Stimulated activated CD4-positive, alpha-beta T cell treated with anti-CD3 and anti-CD28 coated beads, Interleukin-1b, Interleukin-23, amount 100 ng/mL, for 48 hours (primary cell): ENCODE measurements at regions not wholly inside any gene's neighbourhood (a gene's known extent, or its start where the extent isn't known, plus 50 kb on each side); places are given as distances from the start of the nearest gene placed in this dataset.
A peak's percentile ranks its signal among the peaks of the same experiment; 100 is the strongest.
"Not testable (repeated sequence)": the region's sequence is repeated elsewhere in the genome, so short reads cannot be mapped to it uniquely, and the experiment has no call there.

Experiments
- DNase-seq: peaks from one replicate; pipeline ENCODE4 v3.0.0-alpha.2; 2020

GRCh38 chr4:81700189-81700588 lies 228.5 kb upstream of the RASGEF1B start:
- no peak for DNase-seq

GRCh38 chr4:81698538-81699296 lies 227.0 kb upstream of the RASGEF1B start:
- DNase-seq, result no peak

GRCh38 chr4:81694176-81694913 lies 222.6 kb upstream of the RASGEF1B start:
- no peak for DNase-seq

DNA sequence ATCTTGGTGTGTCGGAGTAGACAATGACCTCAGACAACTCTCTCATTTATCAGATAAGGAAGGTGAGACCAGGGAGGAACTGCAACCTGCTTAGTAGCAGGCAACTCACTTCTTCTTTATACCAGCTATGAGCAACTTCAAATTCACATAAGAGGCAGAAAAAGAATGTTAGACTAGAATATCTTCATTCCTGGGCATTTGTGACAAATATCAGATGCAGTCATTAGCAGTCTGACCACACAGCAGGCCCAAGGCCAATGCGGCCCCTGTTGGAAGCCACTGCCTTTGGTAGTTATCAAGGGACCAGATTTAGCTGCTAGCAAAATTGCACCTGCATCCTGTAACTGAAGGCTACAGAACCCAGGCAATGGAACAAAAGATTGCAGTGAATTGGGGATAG lies 219.2 kb upstream of the RASGEF1B start:
- DNase-seq, result no peak

GRCh38 chr4:81688085-81688484 lies 216.4 kb upstream of the RASGEF1B start:
- DNase-seq, result no peak

DNA sequence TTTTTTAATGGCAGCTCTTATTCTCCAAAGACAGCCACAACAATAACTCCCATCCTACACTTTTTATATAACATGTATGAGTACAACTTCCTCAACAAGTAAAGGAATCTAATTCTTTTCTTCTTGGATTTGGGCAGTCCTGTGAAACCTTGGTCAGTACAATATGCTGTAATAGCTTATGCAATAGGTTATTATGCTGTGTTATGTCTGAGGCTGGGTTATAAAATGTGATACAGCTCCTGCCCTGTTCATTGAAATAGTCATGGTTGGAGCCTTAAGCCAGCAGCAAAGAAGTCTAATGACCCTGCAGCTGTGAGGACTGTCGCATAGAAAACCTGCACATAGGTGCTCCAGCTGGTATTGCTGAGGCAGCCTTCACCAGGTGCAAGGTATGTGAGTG lies 215.8 kb upstream of the RASGEF1B start:
- no peak for DNase-seq

DNA sequence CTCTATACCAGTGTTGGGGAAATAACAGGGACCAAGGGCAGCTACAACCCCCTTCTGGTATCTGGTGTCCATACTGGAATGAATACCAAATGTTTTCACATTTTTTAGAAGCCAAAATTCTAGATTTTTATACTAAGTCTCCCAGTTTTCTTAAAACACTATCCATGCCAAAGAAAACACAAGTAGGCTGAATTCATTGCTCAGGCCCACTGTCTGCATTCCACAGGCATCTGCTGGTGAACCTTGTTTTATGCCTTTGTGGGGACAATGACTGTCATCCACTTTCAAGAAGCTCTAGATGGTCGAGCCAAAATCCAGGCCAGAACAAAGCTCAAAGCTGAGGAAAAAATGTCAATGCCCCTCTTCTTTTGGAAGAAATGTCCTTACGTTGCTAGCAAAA lies 213.4 kb upstream of the RASGEF1B start:
- no peak for DNase-seq

DNA sequence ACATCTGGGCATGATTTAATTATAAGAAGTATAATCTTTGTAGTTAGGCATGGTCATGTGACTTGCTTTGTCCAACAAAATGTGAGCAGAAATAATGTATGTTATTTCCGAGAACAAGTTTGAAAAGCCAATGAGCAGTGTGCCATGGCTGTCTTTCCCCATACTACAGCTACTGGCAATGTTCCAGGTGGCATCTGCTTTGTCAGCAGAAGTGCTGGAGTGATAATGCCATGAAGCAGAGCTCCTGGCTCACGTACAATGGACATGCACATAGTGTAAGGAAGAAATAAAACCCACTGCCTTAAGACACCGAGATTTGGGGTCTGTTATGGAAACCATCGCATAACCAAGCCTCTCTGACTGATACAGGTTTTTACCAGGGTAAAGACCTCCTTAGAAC lies 212.6 kb upstream of the RASGEF1B start:
- no peak for DNase-seq

DNA sequence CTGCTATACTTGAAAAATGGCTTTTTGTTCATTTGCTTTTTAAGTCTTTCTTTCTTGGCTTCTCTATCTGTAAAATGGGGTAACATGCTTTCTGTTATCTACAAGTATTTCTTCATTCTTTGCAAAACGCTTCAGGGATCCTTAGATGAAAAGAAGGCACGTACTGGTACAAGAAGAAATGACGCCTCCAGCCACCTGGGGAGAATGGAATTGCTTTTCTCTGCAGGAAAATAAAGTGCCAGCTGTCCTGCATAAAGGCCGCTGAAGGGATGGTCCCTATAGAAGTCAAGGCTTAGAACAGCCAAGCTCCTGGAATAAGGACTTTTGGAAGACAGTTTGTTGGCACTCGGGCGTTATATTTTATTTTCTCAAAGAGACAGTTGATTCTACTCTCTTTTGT lies 210.8 kb upstream of the RASGEF1B start:
- DNase-seq, result no peak

DNA sequence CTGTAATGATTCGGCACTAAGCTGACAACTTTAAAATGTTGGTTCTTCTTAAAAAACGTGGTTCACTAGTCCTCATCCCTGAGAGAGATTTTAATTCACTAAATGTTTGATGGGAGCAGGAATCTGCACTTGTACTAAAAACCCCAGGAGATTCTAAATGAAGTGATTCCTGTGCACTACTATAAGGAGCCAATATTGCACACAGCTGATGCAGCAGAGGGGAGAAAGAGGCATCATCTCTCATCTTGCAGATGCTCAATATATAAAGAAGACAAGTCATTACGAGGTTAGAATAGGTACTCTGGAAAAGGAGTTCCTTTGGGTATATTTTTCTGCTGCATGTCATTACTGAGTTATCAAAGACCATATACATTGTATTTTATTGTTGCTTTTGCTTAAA lies 207.6 kb upstream of the RASGEF1B start:
- no peak for DNase-seq

DNA sequence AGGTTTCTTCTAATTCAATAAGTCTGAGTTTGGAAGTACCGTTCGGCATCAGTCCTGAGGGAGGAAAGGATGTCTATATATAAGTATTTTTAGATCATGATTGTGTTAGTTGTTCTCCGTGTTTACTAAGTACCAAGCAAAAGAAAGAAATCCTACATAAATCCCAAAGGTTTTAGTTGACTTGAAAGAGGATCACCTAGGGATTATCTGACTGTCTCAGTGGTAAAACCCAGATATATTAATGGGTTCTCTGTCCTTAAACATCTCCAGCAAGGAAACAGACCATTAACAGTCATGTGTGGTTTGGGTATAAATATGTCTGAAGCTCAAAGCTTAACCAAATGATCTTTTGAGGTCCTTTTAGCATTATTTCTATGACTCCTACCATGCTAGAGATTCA lies 207.1 kb upstream of the RASGEF1B start:
- DNase-seq, result no peak

DNA sequence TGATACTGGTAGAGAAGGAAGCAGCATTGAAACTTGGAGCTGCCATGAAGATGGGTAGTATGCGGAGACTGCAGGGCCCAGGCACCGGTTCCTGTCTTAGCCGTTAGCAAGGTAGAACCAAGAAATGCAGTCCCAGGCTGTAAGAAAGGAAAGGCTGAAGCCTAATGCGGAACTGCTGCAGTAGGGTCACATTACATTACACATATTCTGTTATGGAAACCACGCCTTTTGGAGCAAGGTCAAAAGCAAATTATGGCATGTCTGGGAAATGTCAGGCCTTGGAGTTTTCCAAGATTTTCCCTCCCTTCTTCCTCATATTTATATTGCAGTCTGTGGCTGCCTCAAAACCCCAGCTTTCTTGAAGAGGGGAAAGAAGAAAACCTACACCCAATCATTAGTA lies 204.8 kb upstream of the RASGEF1B start:
- DNase-seq, result no peak

DNA sequence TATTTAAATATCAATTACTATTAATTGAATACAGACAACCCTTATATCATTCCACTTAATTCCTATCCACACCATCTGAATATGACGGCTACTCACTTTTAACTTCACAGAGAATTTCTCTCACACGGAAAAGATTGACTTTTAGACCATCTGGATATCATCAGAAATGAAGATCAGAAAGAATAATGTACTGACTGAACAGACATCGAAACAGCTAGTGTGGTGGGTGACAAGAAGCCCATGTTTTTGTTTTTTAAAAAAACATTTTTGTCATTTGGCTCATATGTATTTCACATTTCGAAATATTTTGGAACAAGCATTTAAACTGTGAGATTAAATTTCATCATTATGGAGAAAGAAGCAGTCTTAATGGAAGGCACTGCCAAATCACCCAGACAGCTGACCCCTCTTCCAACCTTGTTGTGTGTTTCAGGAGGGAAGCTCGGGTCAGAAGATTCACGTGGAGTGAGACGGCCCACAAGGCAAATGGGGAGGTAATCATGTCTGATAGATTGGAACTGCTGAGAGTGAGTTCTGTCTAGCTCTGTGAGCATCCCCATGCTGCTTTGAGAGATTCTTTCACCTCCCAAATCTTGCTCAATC lies 204.2 kb upstream of the RASGEF1B start:
- DNase-seq, result no peak

DNA sequence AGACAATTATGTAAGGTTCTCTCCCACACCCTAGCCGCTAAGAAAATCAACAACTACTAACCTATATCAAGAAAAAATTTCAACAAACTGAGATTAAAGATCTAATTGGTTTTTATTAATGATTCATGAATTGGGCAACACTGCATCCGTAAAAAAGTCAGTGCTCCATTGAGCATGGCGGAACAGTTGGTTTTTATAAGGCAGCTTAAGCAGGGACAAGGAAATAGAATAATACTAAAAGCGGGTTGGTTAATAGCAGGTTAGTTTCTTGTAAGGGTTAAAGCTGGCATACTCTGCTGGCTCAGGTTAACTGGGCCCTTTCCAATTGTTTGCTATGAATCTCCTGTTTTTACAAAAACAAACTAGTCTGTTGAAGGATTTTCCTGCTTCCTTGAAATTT lies 202.3 kb upstream of the RASGEF1B start:
- no peak for DNase-seq

GRCh38 chr4:81668328-81668727 lies 196.6 kb upstream of the RASGEF1B start:
- DNase-seq, result not testable (repeated sequence)

- no peak for DNase-seq
Observed at GRCh38 chr4:81667539-81667938, 195.8 kb upstream of the RASGEF1B start.

DNA sequence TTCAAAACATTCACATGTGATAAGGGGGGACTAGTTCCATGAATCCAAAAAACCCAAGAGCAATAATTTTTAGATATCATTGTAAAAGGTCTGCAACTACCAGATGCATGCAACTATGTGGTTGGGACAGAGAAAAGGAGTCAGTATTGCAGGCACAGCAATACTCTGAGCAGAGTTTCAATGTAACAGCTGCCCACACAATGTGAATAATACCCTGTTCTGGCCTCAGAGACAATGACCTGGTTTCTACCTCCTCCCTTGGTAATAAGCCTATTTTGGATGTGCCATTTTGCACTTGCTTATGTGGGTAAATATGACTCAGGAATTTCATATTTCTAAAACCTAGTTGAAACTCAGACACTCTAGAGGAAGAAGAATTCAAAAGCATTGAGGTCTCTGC lies 194.8 kb upstream of the RASGEF1B start:
- DNase-seq, result peak; percentile 10

GRCh38 chr4:81665649-81666048 lies 193.9 kb upstream of the RASGEF1B start:
- DNase-seq, result no peak

GRCh38 chr4:81665045-81665444 lies 193.3 kb upstream of the RASGEF1B start:
- DNase-seq, result no peak

DNA sequence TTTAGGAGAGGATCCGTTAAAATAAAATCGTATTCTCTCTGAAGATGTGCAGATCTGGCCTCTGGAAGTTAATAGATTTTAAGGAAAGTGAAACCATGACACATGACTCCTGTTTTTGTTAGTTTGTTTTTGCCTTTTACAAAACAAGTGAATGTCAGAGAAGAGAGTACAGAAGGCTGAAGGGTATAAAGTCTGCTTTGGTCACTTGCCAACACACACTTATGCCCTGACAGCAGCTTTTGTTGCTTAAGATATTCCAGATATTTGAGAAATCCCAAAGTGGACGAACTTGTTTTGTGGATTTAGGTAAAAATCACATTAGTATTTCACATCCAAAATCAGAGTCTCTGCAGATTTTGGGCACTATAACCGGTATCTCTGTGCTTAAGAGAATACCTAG lies 192.4 kb upstream of the RASGEF1B start:
- no peak for DNase-seq

GRCh38 chr4:81663368-81663767 lies 191.7 kb upstream of the RASGEF1B start:
- DNase-seq, result no peak

DNA sequence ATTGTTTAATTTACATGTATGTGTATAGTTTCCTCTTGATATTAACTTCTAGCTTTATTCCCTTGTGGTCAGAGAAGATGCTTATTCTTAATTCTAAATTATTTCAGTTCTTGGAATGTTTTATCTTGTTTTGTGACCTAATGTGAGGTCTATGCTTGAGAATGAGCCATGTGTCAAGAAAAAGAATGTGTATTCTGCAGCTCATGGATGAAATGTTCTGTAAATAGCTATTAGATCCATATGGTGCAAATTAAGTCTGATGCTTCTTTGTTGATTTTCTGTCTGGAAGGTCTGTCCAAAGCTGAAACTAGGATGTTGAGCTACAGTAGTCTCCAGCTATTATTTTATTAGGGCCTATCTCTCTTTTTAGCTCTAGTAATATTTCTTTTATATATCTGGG lies 187.3 kb upstream of the RASGEF1B start:
- no peak for DNase-seq

GRCh38 chr4:81652069-81652478 lies 180.4 kb upstream of the RASGEF1B start:
- peak; percentile 19 for DNase-seq

DNA sequence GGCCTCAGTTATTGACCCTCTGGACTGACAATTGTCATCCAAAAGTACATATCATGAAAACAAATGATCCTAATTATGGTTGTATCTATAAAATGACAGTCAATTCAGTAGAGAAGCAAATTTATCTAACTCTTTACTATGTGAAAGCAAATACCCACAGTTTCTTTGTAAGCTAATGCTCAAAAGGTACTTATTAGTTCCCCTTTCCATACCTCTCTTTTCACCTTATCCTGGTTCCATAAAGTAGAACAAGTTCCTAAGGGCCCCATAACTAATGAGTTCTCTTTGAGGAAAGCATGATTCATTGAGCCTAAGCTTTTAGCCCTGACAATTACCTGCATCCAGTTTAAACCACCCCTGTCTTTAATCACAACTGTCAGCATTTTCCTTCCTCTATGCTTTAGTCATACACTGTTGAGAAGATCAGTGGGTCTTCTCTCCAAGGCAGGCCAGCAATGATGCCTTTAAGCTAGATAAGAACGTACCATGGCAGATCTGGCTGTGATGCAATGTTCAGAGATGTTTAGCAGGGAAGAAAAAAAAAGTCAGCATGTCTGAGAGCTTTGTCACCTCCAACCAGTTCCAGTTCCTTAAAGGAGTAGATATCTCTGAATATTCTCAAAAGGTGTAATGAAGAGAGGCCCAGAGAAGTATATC lies 179.7 kb upstream of the RASGEF1B start:
- peak; percentile 18 for DNase-seq
